ENCODE measurements at regions not wholly inside any gene's neighbourhood (a gene's known extent, or its start where the extent isn't known, plus 50 kb on each side); places are given as distances from the start of the nearest gene placed in this dataset.

GRCh38 chr13:33479105-33479504 lies 193.6 kb upstream of the STARD13 start:
- TF ChIP-seq CTCF (conservative IDR thresholded peaks at IDR 0.05; ENCODE audit: low read depth, low read length) (no peak), EZH2 (IDR thresholded peaks at IDR 0.05; ENCODE audit: borderline replicate concordance, low read depth, low read length, poor library complexity, severe bottlenecking) (no peak)
- Histone ChIP-seq H3K27me3 (replicated peaks; ENCODE audit: insufficient read depth, low read depth, low read length, poor library complexity) (no peaks in the 10 kb centered on the region), H3K27ac (ENCODE audit: low read depth, low read length, poor library complexity, severe bottlenecking) (no peak overlapping the region), H3K4me3 (ENCODE audit: low read depth, low read length, poor library complexity, severe bottlenecking) (no peak overlapping the region), H3K9me3 (ENCODE audit: low read depth, low read length, poor library complexity, severe bottlenecking) (peaks cover 25% of the 10 kb centered on the region), H3K4me1 (ENCODE audit: insufficient read depth, low read length, poor library complexity, severe bottlenecking) (peaks cover 5% of the 10 kb centered on the region), H3K36me3 (ENCODE audit: insufficient read depth, low read length, poor library complexity, severe bottlenecking) (peaks cover 2% of the 10 kb centered on the region)
- DNase-seq (ENCODE audit: low spot score): peak; percentile 71
- no TSS peak for BruUV-seq (replicated peaks)
- intact Hi-C loops (cut with micrococcal nuclease; ENCODE audit: unreplicated experiment): no loop called here
- ChIA-PET CTCF (interaction anchor here (0.5 kb wide), 1 partner anchor 410 kb away, joined by 3 read pairs; no protein-coding TSS in a partner anchor), POLR2A (ENCODE audit: low non-redundant PET) (no interaction called here)

- Histone ChIP-seq H3K27me3 (replicated peaks; ENCODE audit: insufficient read depth, low read depth, low read length, poor library complexity) (no peaks in the 10 kb centered on the region), H3K36me3 (ENCODE audit: insufficient read depth, low read length, poor library complexity, severe bottlenecking) (peaks cover 4% of the 10 kb centered on the region), H3K27ac (ENCODE audit: low read depth, low read length, poor library complexity, severe bottlenecking) (no peak overlapping the region), H3K4me1 (ENCODE audit: insufficient read depth, low read length, poor library complexity, severe bottlenecking) (peaks cover 5% of the 10 kb centered on the region), H3K4me3 (ENCODE audit: low read depth, low read length, poor library complexity, severe bottlenecking) (no peak overlapping the region), H3K9me3 (ENCODE audit: low read depth, low read length, poor library complexity, severe bottlenecking) (peaks cover 35% of the 10 kb centered on the region)
- intact Hi-C loops (cut with micrococcal nuclease; ENCODE audit: unreplicated experiment): no loop called here
- no TSS peak for BruUV-seq (replicated peaks)
- ChIA-PET CTCF (no interaction called here), POLR2A (ENCODE audit: low non-redundant PET) (no interaction called here)
- TF ChIP-seq CTCF (conservative IDR thresholded peaks at IDR 0.05; ENCODE audit: low read depth, low read length) (no peak), EZH2 (IDR thresholded peaks at IDR 0.05; ENCODE audit: borderline replicate concordance, low read depth, low read length, poor library complexity, severe bottlenecking) (no peak)
- no peak for DNase-seq (ENCODE audit: low spot score)
These were observed 195.0 kb upstream of the STARD13 start for GRCh38 chr13:33480561-33480960.

DNA sequence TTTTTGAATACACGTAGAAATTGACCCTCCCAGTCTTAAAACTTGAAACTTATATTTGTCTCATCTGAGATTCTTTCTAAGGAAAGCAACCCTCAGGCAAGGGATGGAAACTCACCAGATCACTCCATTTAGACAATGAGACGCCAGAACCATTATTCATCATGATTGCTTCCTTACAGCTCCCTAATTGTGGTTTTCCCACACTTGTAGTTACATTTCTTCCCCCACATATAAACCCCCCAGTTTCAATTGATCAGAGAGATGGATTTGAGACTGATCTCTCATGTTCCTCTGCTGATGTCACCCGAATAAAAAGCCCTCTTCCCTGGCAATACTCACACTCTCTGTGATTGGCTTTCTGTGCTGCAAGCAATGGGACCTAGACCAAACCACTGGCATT lies 197.9 kb upstream of the STARD13 start:
- TF ChIP-seq EZH2 (IDR thresholded peaks at IDR 0.05; ENCODE audit: borderline replicate concordance, low read depth, low read length, poor library complexity, severe bottlenecking): no peak
- no peak for TF ChIP-seq CTCF (conservative IDR thresholded peaks at IDR 0.05; ENCODE audit: low read depth, low read length)
- Histone ChIP-seq H3K27ac (ENCODE audit: low read depth, low read length, poor library complexity, severe bottlenecking) (no peak overlapping the region), H3K4me3 (ENCODE audit: low read depth, low read length, poor library complexity, severe bottlenecking) (no peak overlapping the region), H3K36me3 (ENCODE audit: insufficient read depth, low read length, poor library complexity, severe bottlenecking) (peaks cover 4% of the 10 kb centered on the region), H3K9me3 (ENCODE audit: low read depth, low read length, poor library complexity, severe bottlenecking) (peaks cover 13% of the 10 kb centered on the region), H3K4me1 (ENCODE audit: insufficient read depth, low read length, poor library complexity, severe bottlenecking) (peaks cover 5% of the 10 kb centered on the region), H3K27me3 (replicated peaks; ENCODE audit: insufficient read depth, low read depth, low read length, poor library complexity) (no peaks in the 10 kb centered on the region)
- no TSS peak for BruUV-seq (replicated peaks)
- DNase-seq (ENCODE audit: low spot score): no peak
- POLR2A ChIA-PET (ENCODE audit: low non-redundant PET): no interaction called here
- CTCF ChIA-PET: no interaction called here
- intact Hi-C loops (cut with micrococcal nuclease; ENCODE audit: unreplicated experiment): no loop called here
